Left cardiac atrium (tissue), 4 donors: ENCODE measurements at regions not wholly inside any gene's neighbourhood (a gene's known extent, or its start where the extent isn't known, plus 50 kb on each side); places are given as distances from the start of the nearest gene placed in this dataset.
A peak's percentile ranks its signal among the peaks of the same experiment; 100 is the strongest.
"Not testable (repeated sequence)": the region's sequence is repeated elsewhere in the genome, so short reads cannot be mapped to it uniquely, and the experiment has no call there.

ENCODE experiments used
- ATAC-seq, 2 donors: fragments of 200-7000 bp; cut with Tn5 transposase; one replicate each; pipeline ENCODE4 v1.9.1; 2020; ENCODE audit warnings: mild to moderate bottlenecking in 2 of 2, moderate library complexity in 2 of 2
- DNase-seq: peaks from one replicate; pipeline ENCODE4 v3.0.0-alpha.2; 2020
- intact Hi-C, 2 donors: fragments of 100-400 bp; cut with DNase I; formaldehyde crosslinking; loops; one replicate each; pipeline versions ENCODE4 v1.14.1 to v1.15.1; 2022 to 2023
- donor health status: DM: no; HTN: yes; CAD: no.
- donor health status: DM: no; HTN: yes; CAD: no; lungs with severe emphysema.
- donor health status: DM: yes; HTN: yes; CAD: no.
- donor health status: Dilated cardiomyopathy.

DNA sequence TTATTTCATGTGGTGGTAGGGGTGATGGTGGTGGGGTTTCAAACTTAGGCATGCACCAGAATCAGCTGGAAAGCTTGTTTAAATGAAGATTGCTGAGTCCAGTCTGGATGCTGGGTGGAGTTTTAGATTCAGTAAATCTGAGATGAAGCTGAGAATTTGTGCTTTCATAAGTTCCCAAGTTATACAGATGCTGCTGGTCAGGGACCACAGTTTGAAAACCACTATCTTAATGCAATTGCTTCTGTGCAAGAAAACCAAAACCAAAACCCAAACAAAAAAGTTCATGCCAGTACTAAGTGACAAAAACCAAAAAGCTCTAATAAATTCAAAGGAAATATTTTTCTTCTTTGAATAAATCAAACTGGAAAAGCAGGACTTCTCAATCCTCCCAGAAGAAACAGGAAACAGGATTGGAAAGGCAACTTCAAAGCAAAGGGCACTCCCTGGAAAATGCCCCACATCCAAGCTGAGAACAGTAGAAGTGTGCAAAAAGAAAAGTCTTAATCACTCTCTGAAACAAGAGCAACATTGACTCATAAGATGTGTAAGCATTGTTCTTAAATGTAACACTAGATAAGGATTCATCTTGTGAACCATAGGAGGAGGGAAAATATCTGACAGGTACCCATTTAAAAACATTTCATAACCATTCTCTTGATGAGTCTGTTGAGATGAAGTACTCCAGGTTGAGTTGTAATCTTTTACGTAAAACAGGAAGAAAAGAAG lies 481.5 kb upstream of the HSF2 start:
- intact Hi-C loops, result no loop called here
- no peak for DNase-seq
- ATAC-seq, result no peak

DNA sequence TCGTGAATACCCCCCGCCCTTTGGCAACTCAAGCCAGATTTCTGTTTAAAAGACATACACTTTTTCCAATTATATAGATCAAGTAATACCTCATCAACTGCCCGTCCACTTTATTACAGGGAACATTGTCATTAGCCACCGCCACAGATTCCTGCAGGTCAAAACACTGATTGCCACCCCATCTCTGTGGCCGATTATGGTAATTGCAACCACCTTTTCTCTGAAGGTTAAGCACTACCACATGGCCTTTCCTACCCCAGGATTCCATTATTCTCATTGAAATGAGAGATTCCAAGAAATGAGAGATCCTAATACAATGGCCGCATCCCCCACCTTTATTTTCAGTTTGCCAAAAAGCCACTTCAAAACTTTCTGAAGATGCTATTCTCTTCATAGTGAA lies 478.8 kb upstream of the HSF2 start:
- no peak for DNase-seq
- intact Hi-C loops, result no loop called here
- no peak for ATAC-seq

DNA sequence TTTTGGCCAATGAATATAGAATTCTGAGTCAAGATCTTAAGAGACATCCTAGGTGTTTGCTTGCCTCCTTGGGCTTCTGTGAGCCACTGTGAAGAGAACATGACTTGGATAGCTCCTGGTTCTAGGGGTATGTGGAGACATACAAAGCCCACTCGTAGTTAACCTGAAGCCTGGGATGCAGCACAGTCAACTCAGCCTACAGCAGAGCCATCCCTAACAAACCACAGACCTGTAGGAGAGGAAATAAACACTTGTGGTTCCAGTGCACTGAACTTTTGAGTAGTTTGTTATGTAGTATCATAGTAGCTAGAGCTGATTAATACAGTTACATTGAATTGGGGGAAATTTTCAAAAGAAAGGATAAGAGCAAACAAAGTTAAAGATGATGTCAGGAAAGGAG lies 474.4 kb upstream of the HSF2 start:
- ATAC-seq (no peak), DNase-seq (no peak)
- intact Hi-C loops, result no loop called here

DNA sequence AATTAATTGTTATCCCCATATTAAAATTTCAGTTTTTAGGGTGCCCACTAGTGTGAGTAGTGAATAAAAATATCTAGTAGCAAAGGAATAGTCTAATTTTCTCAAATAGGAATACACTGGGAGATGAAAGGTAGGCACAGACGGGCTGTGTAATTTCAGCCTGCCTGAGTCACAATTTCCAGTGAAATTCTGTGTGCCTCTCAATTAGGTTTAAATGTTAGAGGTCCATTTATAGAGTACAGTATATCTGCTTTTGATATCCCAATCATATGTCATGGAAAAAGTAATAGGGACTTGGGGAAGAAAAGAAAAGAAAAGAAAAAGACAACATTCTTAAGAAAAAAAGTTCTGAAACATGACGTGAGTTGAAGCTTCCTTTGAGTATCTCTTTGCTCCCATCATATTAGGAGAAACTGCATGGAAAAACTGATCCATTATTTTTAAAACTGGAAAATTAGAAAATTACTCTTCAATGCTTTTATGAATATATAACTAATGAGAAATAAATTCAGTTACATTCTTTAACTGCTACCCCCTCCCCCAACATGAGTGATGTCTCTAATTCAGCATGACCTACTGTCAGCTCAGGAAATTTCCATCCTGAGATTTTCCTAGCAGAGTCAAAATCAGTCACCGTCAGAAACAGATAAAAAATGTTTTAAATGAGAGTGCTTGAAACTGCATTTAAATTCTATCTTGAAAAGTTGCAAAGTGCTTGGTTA lies 473.8 kb upstream of the HSF2 start:
- DNase-seq (no peak), ATAC-seq (no peak)
- intact Hi-C loops, result no loop called here

DNA sequence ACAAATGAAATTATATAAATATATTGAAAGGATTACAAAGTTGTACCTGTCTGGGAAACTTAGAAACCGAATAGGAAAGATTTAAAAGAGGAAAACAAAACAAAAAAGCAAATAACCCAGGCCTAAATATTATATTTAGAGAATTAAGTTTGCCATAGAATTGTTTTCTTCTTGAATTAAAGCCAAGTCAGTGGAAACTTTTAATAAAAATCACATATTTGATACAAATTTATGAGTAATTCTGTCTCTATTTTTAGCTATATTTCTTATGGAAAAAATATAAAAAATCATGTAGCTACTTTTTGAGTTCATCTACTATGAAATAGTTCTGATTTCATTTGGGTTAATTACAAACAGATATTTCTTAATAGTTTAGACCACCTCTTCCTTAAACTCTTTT lies 470.2 kb upstream of the HSF2 start:
- intact Hi-C loops, result no loop called here
- ATAC-seq, result no peak
- DNase-seq, result no peak

DNA sequence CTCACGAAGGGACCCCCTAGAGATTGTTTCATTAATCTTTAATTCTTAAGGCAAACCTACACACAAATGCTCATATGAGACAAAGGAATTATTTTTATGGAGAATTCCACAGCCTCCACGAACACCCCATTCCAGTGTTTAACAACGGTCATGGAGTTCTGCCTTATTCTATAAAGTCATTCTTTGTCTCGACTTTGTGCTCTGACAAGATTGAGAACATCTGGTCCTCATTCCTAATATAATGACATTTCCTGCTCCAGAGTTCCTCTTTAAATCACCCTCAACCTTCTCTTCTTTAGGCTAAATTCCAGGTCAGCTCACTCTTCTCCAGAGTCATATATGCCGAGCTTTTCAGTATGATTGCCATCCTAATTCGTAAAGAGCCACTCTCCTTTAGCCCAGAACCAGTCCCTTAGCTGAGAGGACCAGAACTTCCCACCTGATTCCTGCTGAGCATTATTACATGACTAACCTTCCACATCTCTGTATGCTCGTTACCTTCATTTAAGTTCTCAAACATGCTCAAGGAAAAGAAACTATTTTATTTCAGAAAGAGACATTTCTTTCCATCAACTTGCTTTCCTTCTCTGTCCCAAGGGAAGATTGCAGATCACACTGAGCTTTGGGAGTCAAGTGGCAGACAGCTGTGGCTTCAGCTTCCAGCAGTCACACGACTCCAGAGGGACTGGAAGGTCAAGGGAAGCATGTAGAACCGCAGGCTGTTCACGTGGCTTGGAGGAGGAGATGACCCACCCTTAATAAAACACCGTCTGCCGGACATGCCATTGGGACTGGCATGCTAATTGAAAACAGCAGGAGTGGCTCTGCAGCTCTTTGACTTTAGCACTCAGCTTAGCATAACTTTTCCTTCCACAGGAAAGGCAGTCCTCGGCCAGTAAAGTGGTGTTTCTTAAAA lies 467.1 kb upstream of the HSF2 start:
- peak; percentile 55 for DNase-seq

DNA sequence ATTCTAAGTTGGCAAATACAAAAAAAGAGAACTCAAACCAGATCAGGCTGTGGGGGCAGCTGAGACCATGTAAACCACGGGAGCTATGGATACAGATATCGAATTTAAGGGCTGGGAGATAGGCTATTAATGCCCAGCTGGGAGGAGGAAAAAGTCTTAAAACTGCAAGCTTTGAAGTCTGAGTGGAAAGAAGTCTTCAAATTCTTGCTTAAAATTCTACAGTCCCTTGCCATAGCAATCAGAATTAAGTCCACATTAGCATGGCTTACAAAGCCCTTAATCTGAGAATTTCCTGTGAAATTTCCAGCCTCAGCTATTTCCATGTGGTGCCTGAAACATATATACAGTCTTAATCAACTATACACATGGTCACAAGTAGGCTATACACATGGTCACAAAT lies 465.0 kb upstream of the HSF2 start:
- intact Hi-C loops, result no loop called here
- no peak for DNase-seq
- ATAC-seq, result no peak

More for the DNA sequence above, 467.1 kb upstream of the HSF2 start:
- intact Hi-C loops, result no loop called here
- ATAC-seq, result peak; percentile 94 to 97

DNA sequence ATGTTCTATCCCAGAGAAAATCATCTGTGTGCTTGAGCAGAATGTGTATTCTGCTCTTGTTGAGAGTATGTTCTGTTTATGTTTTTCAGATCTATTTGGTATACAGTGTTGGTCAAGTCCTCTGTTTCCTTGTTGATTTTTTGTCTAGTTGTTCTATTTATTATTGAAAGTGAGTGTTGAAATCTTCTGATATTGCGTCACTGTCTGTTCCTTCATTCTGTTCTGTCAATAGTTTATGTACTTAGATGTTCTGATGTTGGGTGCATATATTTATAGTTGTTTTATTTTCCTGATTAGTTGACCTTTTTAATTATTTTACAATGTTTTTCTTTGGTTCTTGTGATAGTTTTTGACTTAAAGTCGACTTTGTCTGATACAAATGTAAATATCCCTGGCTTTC lies 458.7 kb upstream of the HSF2 start:
- DNase-seq (no peak), ATAC-seq (no peak)
- intact Hi-C loops, result no loop called here

DNA sequence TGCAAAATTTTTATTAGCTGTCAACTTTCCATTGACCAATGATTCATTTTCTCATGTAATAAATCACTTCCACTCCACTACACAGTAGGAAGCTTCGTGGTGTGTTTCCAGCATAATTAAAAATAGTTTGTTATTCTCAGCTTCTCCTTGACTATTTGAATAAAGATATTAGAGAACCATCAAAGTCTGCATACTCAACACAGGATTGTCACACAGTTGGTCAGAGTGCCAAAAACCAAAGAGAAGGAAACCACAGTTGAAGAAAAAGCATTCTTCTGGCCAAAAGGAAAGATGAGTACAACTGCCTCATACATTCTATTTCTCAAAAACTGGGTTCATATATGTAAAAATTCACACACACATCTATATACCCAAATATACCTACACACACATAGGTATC lies 455.1 kb upstream of the HSF2 start:
- DNase-seq, result no peak
- intact Hi-C loops, result no loop called here
- no peak for ATAC-seq

DNA sequence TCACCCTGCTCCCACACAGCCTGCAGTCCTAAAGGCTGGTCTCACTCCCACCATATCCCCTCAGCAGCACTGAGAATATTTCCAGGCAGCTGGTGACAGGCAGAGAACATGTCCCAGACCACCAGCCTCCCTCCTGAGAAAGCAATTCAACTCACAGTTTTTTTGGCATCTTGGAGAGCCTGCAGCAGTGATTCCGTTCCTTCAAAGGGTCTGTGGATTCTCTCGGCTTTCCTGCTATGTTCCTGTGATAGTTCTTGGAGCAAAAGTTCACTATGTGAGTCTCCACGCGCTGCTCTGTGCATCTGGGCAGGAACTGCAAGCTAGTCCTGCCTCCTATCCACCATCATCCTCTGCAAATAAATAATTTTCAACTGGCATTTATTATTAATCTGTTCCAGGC lies 448.3 kb upstream of the HSF2 start:
- no peak for DNase-seq
- intact Hi-C loops, result no loop called here
- no peak for ATAC-seq

DNA sequence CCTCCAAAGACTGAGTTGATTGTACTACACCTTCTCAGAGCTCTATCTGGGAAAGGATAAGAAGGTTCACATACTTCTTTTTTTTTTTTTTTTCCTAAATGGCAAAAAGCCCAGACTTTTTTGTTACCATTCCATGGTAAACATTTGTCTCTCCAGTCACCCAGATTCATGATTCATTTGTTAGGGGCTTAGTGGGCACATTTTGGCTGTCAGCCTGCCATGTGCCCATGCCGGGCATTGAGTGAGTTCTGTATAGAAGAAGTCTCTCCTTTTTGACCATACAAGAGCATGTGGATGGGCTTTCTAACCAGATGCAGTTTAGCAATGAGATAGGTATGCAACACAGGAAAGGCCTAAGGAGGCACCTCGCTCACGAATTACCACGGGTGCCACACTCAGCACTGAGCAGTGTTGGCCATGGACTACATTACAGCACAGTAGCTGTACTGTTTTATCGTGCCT lies 447.5 kb upstream of the HSF2 start:
- intact Hi-C loops, result no loop called here
- peak in 1 of 2 donors; percentile 63 for ATAC-seq
- DNase-seq, result no peak

DNA sequence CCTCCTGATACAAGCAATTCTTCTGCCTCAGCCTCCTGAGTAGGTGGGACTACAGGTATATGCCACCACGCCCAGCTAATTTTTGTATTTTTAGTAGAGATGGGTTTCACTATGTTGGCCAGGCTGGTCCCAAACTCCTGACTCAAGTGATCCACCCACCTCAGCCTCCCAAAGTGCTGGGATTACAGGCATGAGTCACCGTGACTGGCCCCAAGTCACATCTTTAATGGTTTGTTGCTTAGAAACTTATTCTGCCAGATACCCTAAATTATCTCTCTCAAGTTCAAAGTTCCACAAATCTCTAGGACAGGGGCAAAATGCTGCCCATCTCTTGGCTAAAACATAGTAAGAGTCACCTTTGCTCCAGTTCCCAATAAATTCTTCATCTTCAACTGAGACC lies 444.1 kb upstream of the HSF2 start:
- intact Hi-C loops, ATAC-seq, DNase-seq: not testable (repeated sequence)

DNA sequence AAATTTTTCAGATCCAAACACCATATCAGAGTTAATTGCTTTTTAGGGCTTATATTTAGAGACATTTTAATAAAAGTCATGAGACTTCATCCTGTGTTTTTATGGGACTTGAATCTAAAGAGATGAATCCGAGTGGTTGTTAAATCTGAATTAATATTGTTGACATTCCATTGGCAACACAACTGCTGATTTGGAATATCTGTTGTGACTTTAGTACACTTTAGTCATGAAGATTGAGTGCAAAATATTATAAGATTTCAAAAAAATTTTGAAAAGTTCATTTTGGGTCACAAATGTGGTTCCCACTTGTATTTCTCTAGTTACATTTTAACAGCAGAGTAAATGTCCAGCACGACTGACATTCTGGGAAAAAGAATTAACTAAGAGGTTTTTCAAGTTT lies 442.7 kb upstream of the HSF2 start:
- ATAC-seq (no peak), DNase-seq (no peak)
- intact Hi-C loops, result no loop called here

DNA sequence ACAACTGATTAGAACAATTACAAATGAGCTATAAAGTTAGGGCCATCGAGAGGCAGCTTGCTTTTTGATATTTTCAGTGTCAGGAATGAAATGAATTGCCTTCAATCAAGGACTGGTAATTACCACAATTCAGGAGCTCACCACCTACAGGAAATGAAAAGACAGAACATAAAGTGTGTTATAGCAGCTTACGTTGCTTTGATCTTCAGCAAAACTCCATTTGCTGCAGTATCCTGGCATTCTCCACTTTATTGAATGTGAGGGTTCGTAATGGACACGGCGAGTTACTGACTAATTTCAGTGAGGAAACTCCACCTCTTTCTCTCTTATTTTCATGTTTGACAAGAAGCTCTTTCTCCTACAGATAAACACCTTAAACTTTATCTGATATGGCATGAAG lies 440.0 kb upstream of the HSF2 start:
- intact Hi-C loops, result no loop called here
- ATAC-seq (no peak), DNase-seq (no peak)

DNA sequence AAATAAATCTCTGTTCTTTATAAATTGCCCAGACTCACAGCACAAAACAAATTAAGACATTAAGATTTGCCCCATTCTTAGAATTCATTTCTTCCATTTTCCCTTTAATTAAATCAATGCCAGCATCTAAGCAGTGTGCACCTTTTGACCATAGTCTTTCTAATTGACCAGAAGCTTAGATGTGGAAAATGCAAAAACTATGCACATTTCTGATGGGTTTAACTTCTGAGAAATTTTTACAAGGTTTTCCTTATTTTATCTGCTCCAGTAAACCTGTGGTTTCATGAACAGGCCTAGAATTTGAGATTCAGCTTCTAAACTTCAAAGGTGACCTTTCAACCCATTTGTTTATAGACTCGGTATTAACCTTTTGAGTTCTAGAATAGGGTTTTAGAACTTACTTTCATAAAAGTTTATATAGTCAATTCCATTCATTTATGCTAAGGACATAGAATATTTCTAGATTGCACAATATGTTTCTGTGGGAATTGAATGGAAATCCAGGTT lies 437.8 kb upstream of the HSF2 start:
- no peak for DNase-seq
- intact Hi-C loops, result no loop called here
- ATAC-seq, result no peak

DNA sequence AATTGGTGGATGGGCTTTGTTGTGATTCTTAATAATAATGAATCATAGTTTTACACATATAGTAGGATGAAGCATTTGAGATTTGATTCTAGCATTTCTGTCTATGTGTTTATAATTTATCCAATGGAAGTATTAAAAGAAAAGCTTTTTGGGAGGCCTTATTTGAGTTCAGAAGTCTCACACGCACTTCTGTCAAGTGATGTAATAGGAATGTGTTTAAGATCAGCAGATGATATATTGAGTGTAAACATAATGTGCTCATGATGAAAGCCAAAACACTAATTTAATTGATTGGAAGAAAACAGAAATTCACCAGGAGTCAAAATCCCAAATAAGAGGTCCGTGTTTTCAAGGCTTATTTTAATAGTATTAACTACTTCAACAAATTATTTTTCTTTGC lies 435.6 kb upstream of the HSF2 start:
- intact Hi-C loops, result no loop called here
- DNase-seq (no peak), ATAC-seq (no peak)

DNA sequence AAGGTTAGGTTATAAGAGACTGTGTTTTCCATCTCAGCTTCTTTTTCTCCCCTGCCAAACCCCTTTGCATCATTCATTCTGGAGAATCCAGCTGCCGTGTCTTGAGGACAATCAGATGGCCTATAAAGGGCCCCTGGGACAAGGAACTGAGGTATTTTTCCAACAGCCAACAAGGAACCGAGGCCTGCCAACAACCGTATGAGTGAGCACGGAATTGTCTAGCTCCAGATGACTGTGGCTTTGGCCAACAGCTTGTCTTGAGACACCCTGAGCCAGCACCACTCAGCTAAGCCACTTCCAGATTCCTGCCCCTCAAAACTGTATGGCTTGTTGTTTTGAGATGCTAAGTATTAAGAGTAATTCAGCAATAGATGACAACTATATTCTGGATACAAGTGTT lies 433.7 kb upstream of the HSF2 start:
- ATAC-seq (no peak), DNase-seq (no peak)
- intact Hi-C loops, result no loop called here

DNA sequence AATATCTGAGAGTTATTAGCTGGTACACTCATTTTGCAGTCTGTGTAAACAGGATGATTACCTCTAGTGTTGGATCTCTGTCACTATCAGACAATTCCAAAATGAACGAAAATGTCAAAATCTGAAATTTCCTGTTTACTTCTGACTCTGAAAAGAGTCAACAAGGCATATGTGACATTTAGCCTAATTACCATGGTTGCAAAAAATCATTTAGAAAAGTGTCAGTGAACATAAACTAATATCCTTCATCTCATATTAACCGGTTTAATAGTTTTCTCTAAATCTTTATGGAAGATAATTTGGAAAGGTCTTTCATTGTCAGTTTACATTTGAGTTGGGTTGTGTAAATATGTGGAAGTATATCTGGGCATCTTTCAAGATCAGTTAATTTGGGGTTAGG lies 431.8 kb upstream of the HSF2 start:
- intact Hi-C loops, result no loop called here
- ATAC-seq, result no peak

DNA sequence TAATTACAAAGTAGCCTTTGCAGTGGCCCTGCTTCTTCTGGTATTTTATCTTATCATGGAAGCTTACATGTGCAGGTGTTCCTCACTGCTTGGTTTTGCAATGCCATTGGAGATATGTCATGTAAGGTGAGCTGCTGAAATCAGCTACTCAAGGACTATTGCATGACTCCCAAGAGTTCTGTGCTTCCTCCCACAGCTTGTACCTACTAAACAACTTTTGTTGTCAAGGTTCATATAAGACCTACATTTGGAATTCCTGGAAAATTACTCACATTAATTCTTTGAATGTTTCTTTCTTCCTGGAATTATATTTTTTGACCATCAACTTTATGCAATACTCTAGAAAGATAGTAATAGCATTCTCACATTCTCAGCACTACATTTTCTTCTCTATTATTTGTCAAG lies 427.5 kb upstream of the HSF2 start:
- DNase-seq, result no peak
- ATAC-seq, result peak; percentile 30 to 74
- intact Hi-C loops, result no loop called here

More for the DNA sequence above, 431.8 kb upstream of the HSF2 start:
- no peak for DNase-seq

DNA sequence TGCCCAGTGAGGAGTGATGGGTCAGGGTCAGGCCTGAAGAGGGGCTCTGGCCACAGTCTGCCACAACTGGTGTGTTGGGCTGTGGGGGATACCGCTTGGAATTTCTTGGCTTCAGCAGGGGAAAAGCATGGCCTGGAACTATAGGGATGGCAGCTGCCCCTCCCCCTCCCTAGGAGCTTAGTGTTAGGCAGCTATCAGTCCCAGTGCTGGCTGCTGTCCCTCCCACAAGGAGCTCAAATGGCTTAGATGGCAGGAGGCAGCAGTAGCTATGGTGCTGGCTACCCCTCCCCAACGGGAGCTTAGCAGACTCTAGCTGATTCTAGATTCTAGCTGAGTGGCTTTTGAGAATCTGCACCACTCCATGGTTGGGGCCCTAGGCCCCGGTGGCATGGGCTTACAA lies 414.5 kb upstream of the HSF2 start:
- intact Hi-C loops, result no loop called here
- no peak for ATAC-seq
- no peak for DNase-seq
